H1 (cell line): ENCODE measurements at regions not wholly inside any gene's neighbourhood (a gene's known extent, or its start where the extent isn't known, plus 50 kb on each side); places are given as distances from the start of the nearest gene placed in this dataset.

Experiments
- CBX5 ChIP-seq: fragments of 300-800, 300-1000 bp; sonication (generic); IDR thresholded peaks from 2 replicates; pipeline ENCODE4 v1.7.1; 2016; ENCODE audit warnings: antibody characterized with exemption, low read length, low read depth
- CHD1 ChIP-seq: IDR thresholded peaks from 2 replicates; pipeline ENCODE4 v1.6.1; 2012; ENCODE audit warnings: low read depth, low read length, improper control_type of control experiment
- CHD7 ChIP-seq: fragments of 300-600 bp; sonication (generic); IDR thresholded peaks from 2 replicates; pipeline ENCODE4 v1.7.1; 2012; ENCODE audit warnings: low read length, moderate library complexity, mild to moderate bottlenecking, inconsistent platforms; ENCODE audit not compliant: insufficient replicate concordance
- RBBP5 ChIP-seq: IDR thresholded peaks from 2 replicates; pipeline ENCODE4 v1.7.1; 2012; ENCODE audit warnings: low read depth, mild to moderate bottlenecking, inconsistent platforms, low read length, moderate library complexity, borderline replicate concordance
- TAF7 ChIP-seq: optimal IDR thresholded peaks from 2 replicates; pipeline ENCODE3; 2011; ENCODE audit warnings: low read depth, mild to moderate bottlenecking, inconsistent platforms, low read length, moderate library complexity, borderline replicate concordance

- TF ChIP-seq CBX5 = no peak
- TF ChIP-seq RBBP5 = no peak
- TF ChIP-seq TAF7 = no peak
- no peak for TF ChIP-seq CHD7
- no peak for TF ChIP-seq CHD1
Measured at GRCh38 chr2:80969900-80970299, 665.3 kb upstream of the LRRTM1 start (continued).
